NCI-H1092 treated with DMSO at 0.1 percent for 48 hours (cell line): ENCODE measurements at regions not wholly inside any gene's neighbourhood (a gene's known extent, or its start where the extent isn't known, plus 50 kb on each side); places are given as distances from the start of the nearest gene placed in this dataset.
"Not testable (repeated sequence)": the region's sequence is repeated elsewhere in the genome, so short reads cannot be mapped to it uniquely, and the experiment has no call there.

ENCODE experiments used
- DNase-seq: peaks from one replicate; lab custom pipeline; 2025; lab: John Stamatoyannopoulos, UW

- no peak for DNase-seq
These were observed 276.8 kb downstream of the PCDH20 start for GRCh38 chr13:61138857-61139256.

- no peak for DNase-seq
These were observed 279.1 kb downstream of the PCDH20 start for GRCh38 chr13:61136515-61136914.

- no peak for DNase-seq
These were observed 279.6 kb downstream of the PCDH20 start for GRCh38 chr13:61136093-61136492.

- DNase-seq, result no peak
These were observed 280.1 kb downstream of the PCDH20 start for GRCh38 chr13:61135583-61135982.

GRCh38 chr13:61128850-61129645 lies 286.6 kb downstream of the PCDH20 start:
- DNase-seq, result no peak

GRCh38 chr13:61123538-61124289 lies 291.9 kb downstream of the PCDH20 start:
- no peak for DNase-seq

GRCh38 chr13:61113140-61113658 lies 302.4 kb downstream of the PCDH20 start:
- no peak for DNase-seq

- DNase-seq, result no peak
These were observed 304.1 kb downstream of the PCDH20 start for GRCh38 chr13:61111529-61111928.

GRCh38 chr13:61110732-61111131 lies 304.9 kb downstream of the PCDH20 start:
- no peak for DNase-seq

- DNase-seq, result no peak
These were observed 305.9 kb downstream of the PCDH20 start for GRCh38 chr13:61109741-61110140.

- DNase-seq, result no peak
These were observed 307.7 kb downstream of the PCDH20 start for GRCh38 chr13:61107989-61108388.

- no peak for DNase-seq
These were observed 319.8 kb downstream of the PCDH20 start for GRCh38 chr13:61095885-61096284.

- no peak for DNase-seq
These were observed 320.8 kb downstream of the PCDH20 start for GRCh38 chr13:61094865-61095264.

GRCh38 chr13:61089894-61090293 lies 325.8 kb downstream of the PCDH20 start:
- not testable (repeated sequence) for DNase-seq

- no peak for DNase-seq
These were observed 329.6 kb downstream of the PCDH20 start for GRCh38 chr13:61086087-61086486.

GRCh38 chr13:61084988-61085387 lies 330.7 kb downstream of the PCDH20 start:
- no peak for DNase-seq

- no peak for DNase-seq
These were observed 336.5 kb downstream of the PCDH20 start for GRCh38 chr13:61078976-61079770.

- DNase-seq, result no peak
These were observed 363.5 kb downstream of the PCDH20 start for GRCh38 chr13:61052175-61052574.

- no peak for DNase-seq
These were observed 370.4 kb downstream of the PCDH20 start for GRCh38 chr13:61045251-61045650.

GRCh38 chr13:61040181-61040580 lies 375.5 kb downstream of the PCDH20 start:
- DNase-seq, result no peak

- DNase-seq, result no peak
These were observed 376.3 kb downstream of the PCDH20 start for GRCh38 chr13:61039302-61039701.

- DNase-seq, result no peak
These were observed 378.9 kb downstream of the PCDH20 start for GRCh38 chr13:61036715-61037114.
